Embryonic facial prominence (tissue), 1 donor: ENCODE measurements at regions not wholly inside any gene's neighbourhood (a gene's known extent, or its start where the extent isn't known, plus 50 kb on each side); places are given as distances from the start of the nearest gene placed in this dataset.

Experiments used
- DNase-seq: peaks from one replicate; pipeline ENCODE4 v3.0.0-alpha.2; 2016; ENCODE audit errors: extremely low spot score

- DNase-seq, result no peak
Observed at GRCh38 chr7:47664650-47665195, 82.8 kb upstream of the TNS3 start.

GRCh38 chr7:47663851-47664250 lies 81.9 kb upstream of the TNS3 start:
- DNase-seq, result no peak

- no peak for DNase-seq
Observed at GRCh38 chr7:47663213-47663612, 81.3 kb upstream of the TNS3 start.

GRCh38 chr7:47661051-47661714 lies 79.3 kb upstream of the TNS3 start:
- DNase-seq, result no peak

GRCh38 chr7:47659664-47660462 lies 78.0 kb upstream of the TNS3 start:
- no peak for DNase-seq

- DNase-seq, result no peak
Observed at GRCh38 chr7:47658886-47659635, 77.2 kb upstream of the TNS3 start.

- DNase-seq, result no peak
Observed at GRCh38 chr7:47657126-47657525, 75.2 kb upstream of the TNS3 start.

- DNase-seq, result no peak
Observed at GRCh38 chr7:47654672-47655298, 72.9 kb upstream of the TNS3 start.

GRCh38 chr7:47653550-47654411 lies 71.9 kb upstream of the TNS3 start:
- DNase-seq, result no peak

- no peak for DNase-seq
Observed at GRCh38 chr7:47652591-47652990, 70.7 kb upstream of the TNS3 start.

- DNase-seq, result no peak
Observed at GRCh38 chr7:47651355-47652317, 69.7 kb upstream of the TNS3 start.

GRCh38 chr7:47649919-47650318 lies 68.0 kb upstream of the TNS3 start:
- DNase-seq, result no peak

GRCh38 chr7:47648275-47648925 lies 66.5 kb upstream of the TNS3 start:
- no peak for DNase-seq

- no peak for DNase-seq
Observed at GRCh38 chr7:47647918-47648250, 66.0 kb upstream of the TNS3 start.

GRCh38 chr7:47647181-47647917 lies 65.4 kb upstream of the TNS3 start:
- DNase-seq, result no peak

GRCh38 chr7:47643716-47644400 lies 61.9 kb upstream of the TNS3 start:
- no peak for DNase-seq

GRCh38 chr7:47640265-47640664 lies 58.4 kb upstream of the TNS3 start:
- DNase-seq, result no peak

GRCh38 chr7:47639495-47640110 lies 57.7 kb upstream of the TNS3 start:
- DNase-seq, result no peak
